ENCODE measurements at regions not wholly inside any gene's neighbourhood (a gene's known extent, or its start where the extent isn't known, plus 50 kb on each side); places are given as distances from the start of the nearest gene placed in this dataset.
"Not testable (repeated sequence)": the region's sequence is repeated elsewhere in the genome, so short reads cannot be mapped to it uniquely, and the experiment has no call there.

GRCh38 chr9:65400886-65401285 lies 115.9 kb upstream of the FOXD4L5 start (continued):
- TF ChIP-seq NFAT5 (CRISPR knock-in tag; IDR thresholded peaks at IDR 0.05) (no peak), AHR (CRISPR knock-in tag; IDR thresholded peaks at IDR 0.05) (no peak)

- H3K36me3 ChIP-seq (replicated peaks in 1 of 2; ENCODE audit: control insufficient read depth in 1 of 2, insufficient read depth in 2 of 2, low read length in 2 of 2); BruUV-seq (replicated peaks); DNase-seq (ENCODE audit: low spot score); in situ Hi-C loops (cut with HindIII; ENCODE audit: extremely low pct_ligation_motif_present, low pct_unique_long_range_greater_than_20kb); H3K4me3 ChIP-seq (replicated peaks in 1 of 3; ENCODE audit: insufficient read depth in 1 of 3, low read depth in 2 of 3, low read length in 3 of 3); H3K79me2 ChIP-seq (ENCODE audit: insufficient read depth, low read length); H3K9ac ChIP-seq (ENCODE audit: insufficient read depth, low read depth, low read length); H3K4me2 ChIP-seq (ENCODE audit: low read depth, low read length); H3K4me1 ChIP-seq (ENCODE audit: insufficient read depth, low read length); H3K9me3 ChIP-seq (ENCODE audit: low read length); H3K27me3 ChIP-seq (ENCODE audit: control insufficient read depth in 1 of 2, insufficient read depth in 2 of 2, low read length in 2 of 2); FAIRE-seq; H3K27ac ChIP-seq (ENCODE audit: extremely low read length, insufficient read depth, low read length); POLR2A ChIA-PET; intact Hi-C loops (cut with micrococcal nuclease; ENCODE audit: unreplicated experiment); H4K20me1 ChIP-seq (ENCODE audit: insufficient read depth, low read length); H2AFZ ChIP-seq (ENCODE audit: low read length); ATAC-seq; CTCF ChIA-PET (ENCODE audit: low intra/inter-chr PET ratio, low total read pairs): not testable (repeated sequence)
- WGBS (ENCODE audit: low lambda C conversion rate): 60% methylated on average over 37 of the region's 42 CpGs
Observed at GRCh38 chr9:65397763-65398719, 113.0 kb upstream of the FOXD4L5 start.

- intact Hi-C loops (cut with micrococcal nuclease; ENCODE audit: unreplicated experiment); DNase-seq (ENCODE audit: low spot score); H4K20me1 ChIP-seq (ENCODE audit: insufficient read depth, low read length); in situ Hi-C loops (cut with HindIII; ENCODE audit: extremely low pct_ligation_motif_present, low pct_unique_long_range_greater_than_20kb); H3K27ac ChIP-seq (ENCODE audit: extremely low read length, insufficient read depth, low read length); ATAC-seq; BruUV-seq (replicated peaks); H3K9ac ChIP-seq (ENCODE audit: insufficient read depth, low read depth, low read length); H3K4me1 ChIP-seq (ENCODE audit: insufficient read depth, low read length); POLR2A ChIA-PET; H3K79me2 ChIP-seq (ENCODE audit: insufficient read depth, low read length); FAIRE-seq; H3K4me3 ChIP-seq (replicated peaks in 1 of 3; ENCODE audit: insufficient read depth in 1 of 3, low read depth in 2 of 3, low read length in 3 of 3); H3K4me2 ChIP-seq (ENCODE audit: low read depth, low read length); H3K9me3 ChIP-seq (ENCODE audit: low read length); H2AFZ ChIP-seq (ENCODE audit: low read length); CTCF ChIA-PET (ENCODE audit: low intra/inter-chr PET ratio, low total read pairs); H3K36me3 ChIP-seq (replicated peaks in 1 of 2; ENCODE audit: control insufficient read depth in 1 of 2, insufficient read depth in 2 of 2, low read length in 2 of 2); H3K27me3 ChIP-seq (ENCODE audit: control insufficient read depth in 1 of 2, insufficient read depth in 2 of 2, low read length in 2 of 2): not testable (repeated sequence)
- WGBS (ENCODE audit: low lambda C conversion rate): 41% methylated on average over 20 of the region's 20 CpGs
Observed at GRCh38 chr9:65397226-65397625, 112.2 kb upstream of the FOXD4L5 start.

GRCh38 chr9:65396601-65397000 lies 111.6 kb upstream of the FOXD4L5 start:
- in situ Hi-C loops (cut with HindIII; ENCODE audit: extremely low pct_ligation_motif_present, low pct_unique_long_range_greater_than_20kb): not testable (repeated sequence)

More at GRCh38 chr9:65396601-65397000, 111.6 kb upstream of the FOXD4L5 start:
- CTCF ChIA-PET (ENCODE audit: low intra/inter-chr PET ratio, low total read pairs); H3K79me2 ChIP-seq (ENCODE audit: insufficient read depth, low read length); H3K27me3 ChIP-seq (ENCODE audit: control insufficient read depth in 1 of 2, insufficient read depth in 2 of 2, low read length in 2 of 2); H3K4me3 ChIP-seq (replicated peaks in 1 of 3; ENCODE audit: insufficient read depth in 1 of 3, low read depth in 2 of 3, low read length in 3 of 3); BruUV-seq (replicated peaks); H3K9me3 ChIP-seq (ENCODE audit: low read length); FAIRE-seq; H3K27ac ChIP-seq (ENCODE audit: extremely low read length, insufficient read depth, low read length); ATAC-seq; H3K36me3 ChIP-seq (replicated peaks in 1 of 2; ENCODE audit: control insufficient read depth in 1 of 2, insufficient read depth in 2 of 2, low read length in 2 of 2); intact Hi-C loops (cut with micrococcal nuclease; ENCODE audit: unreplicated experiment); H3K4me1 ChIP-seq (ENCODE audit: insufficient read depth, low read length); POLR2A ChIA-PET; H3K4me2 ChIP-seq (ENCODE audit: low read depth, low read length); DNase-seq (ENCODE audit: low spot score); H3K9ac ChIP-seq (ENCODE audit: insufficient read depth, low read depth, low read length); H4K20me1 ChIP-seq (ENCODE audit: insufficient read depth, low read length); H2AFZ ChIP-seq (ENCODE audit: low read length): not testable (repeated sequence)
- 35% methylated on average over 10 of the region's 10 CpGs for WGBS (ENCODE audit: low lambda C conversion rate)

Measured in HepG2 (cell line).